GM12873 (cell line): ENCODE measurements at regions not wholly inside any gene's neighbourhood (a gene's known extent, or its start where the extent isn't known, plus 50 kb on each side); places are given as distances from the start of the nearest gene placed in this dataset.

Experiments
- CTCF ChIP-seq: IDR thresholded peaks from 2 replicates; pipeline ENCODE4 v1.5.1; 2012; ENCODE audit warnings: low read depth, mild to moderate bottlenecking, moderate library complexity, low read length, control low read depth; ENCODE audit not compliant: insufficient read depth; ENCODE audit errors: missing control alignments

GRCh38 chr13:72153272-72153671, 286.3 kb upstream of the DACH1 start:
- TF ChIP-seq CTCF, result no peak

GRCh38 chr13:72151241-72151640, 284.2 kb upstream of the DACH1 start:
- TF ChIP-seq CTCF, result no peak

- no peak for TF ChIP-seq CTCF
Observed at GRCh38 chr13:72150502-72150901, 283.5 kb upstream of the DACH1 start.

GRCh38 chr13:72149701-72150100, 282.7 kb upstream of the DACH1 start:
- TF ChIP-seq CTCF, result no peak

- no peak for TF ChIP-seq CTCF
Observed at GRCh38 chr13:72146816-72147215, 279.8 kb upstream of the DACH1 start.

GRCh38 chr13:72145383-72145782, 278.4 kb upstream of the DACH1 start:
- no peak for TF ChIP-seq CTCF

GRCh38 chr13:72144636-72145035, 277.6 kb upstream of the DACH1 start:
- TF ChIP-seq CTCF, result no peak
